HCT116 (cell line): ENCODE measurements at regions not wholly inside any gene's neighbourhood (a gene's known extent, or its start where the extent isn't known, plus 50 kb on each side); places are given as distances from the start of the nearest gene placed in this dataset.

Source experiments
- ATAC-seq: fragments of 200-7000 bp; cut with Tn5 transposase; 2 replicates; pipeline ENCODE4 v1.9.1; 2020; ENCODE audit warnings: mild to moderate bottlenecking, moderate library complexity
- BruUV-seq: library from RNA; stranded (reverse); fragments of 400-500 nt; replicated peaks from 2 replicates; lab custom pipeline; 2021; lab: Mats Ljungman, UMichigan
- CTCF ChIA-PET: fragments of 300-600 bp; sonication (Branson Sonifier 250); formaldehyde crosslinking; loops from one replicate; lab custom pipeline; 2021; ENCODE audit warnings: antibody characterized with exemption; lab: Charles Lee
- POLR2A ChIA-PET: fragments of 300-600, 350-600 bp; sonication (Branson Sonifier 250); formaldehyde crosslinking; loops from one replicate; lab custom pipeline; 2021; ENCODE audit warnings: antibody characterized with exemption; lab: Charles Lee
- RAD21 ChIA-PET, 2 experiments: fragments of 300-600 bp; sonication (Branson Sonifier 250); formaldehyde crosslinking; loops; one replicate each; lab custom pipeline; 2023; ENCODE audit warnings: low total read pairs in 2 of 2; ENCODE audit not compliant: uncharacterized antibody in 2 of 2, unreplicated experiment in 2 of 2, low non-redundant PET in 1 of 2; lab: Charles Lee
- DNase-seq: peaks from one replicate; pipeline ENCODE4 v3.0.0-alpha.2; 2010; ENCODE audit warnings: low read depth, low spot score
- H2AFZ ChIP-seq: fragments of 200-600 bp; shearing (Covaris generic), sonication (generic); 2 replicates; pipeline ENCODE4 v1.6.1; 2017; ENCODE audit warnings: low read depth, mixed run types, mixed read lengths, antibody characterized with exemption, low read length; ENCODE audit not compliant: poor library complexity, severe bottlenecking
- H3K27ac ChIP-seq: 2 replicates; pipeline ENCODE4 v1.5.1; 2012; ENCODE audit warnings: low read depth, low read length
- H3K27me3 ChIP-seq: fragments of 200-600 bp; sonication (generic); 2 replicates; pipeline ENCODE4 v1.6.1; 2016; ENCODE audit warnings: mixed run types, low read length, mixed read lengths; ENCODE audit not compliant: insufficient read depth
- H3K36me3 ChIP-seq, 2 experiments: fragments of 200-500 bp in 1 of 2; fragments of 200-600 bp in 1 of 2; sonication (Bioruptor generic) in 1 of 2; sonication (generic) in 1 of 2; 2 replicates each; pipeline versions ENCODE4 v1.5.1 to v1.6.1; 2014 to 2016; ENCODE audit warnings: low read length in 2 of 2, inconsistent platforms in 1 of 2, mixed read lengths in 1 of 2, mixed run types in 1 of 2; ENCODE audit not compliant: insufficient read depth in 2 of 2, control insufficient read depth in 1 of 2
- H3K4me1 ChIP-seq, 2 experiments: fragments of 200-600 bp in 1 of 2; sonication (generic) in 1 of 2; 2 replicates each; pipeline versions ENCODE4 v1.5.1 to v1.6.1; 2012 to 2017; ENCODE audit warnings: low read length in 2 of 2, inconsistent platforms in 1 of 2, mild to moderate bottlenecking in 1 of 2, mixed read lengths in 1 of 2, mixed run types in 1 of 2, moderate library complexity in 1 of 2; ENCODE audit not compliant: insufficient read depth in 2 of 2, control insufficient read depth in 1 of 2
- H3K4me2 ChIP-seq: fragments of 200-600 bp; sonication (generic); 2 replicates; pipeline ENCODE4 v1.6.1; 2017; ENCODE audit warnings: mixed run types, low read length, mixed read lengths
- H3K4me3 ChIP-seq, 2 experiments: fragments of 200-600 bp in 1 of 2; sonication (generic) in 1 of 2; replicated peaks in 1 of 2; 2 replicates each; pipeline ENCODE4 v1.5.1; 2011 to 2016; ENCODE audit warnings: low read length in 2 of 2, control low read depth in 1 of 2, low read depth in 1 of 2, mild to moderate bottlenecking in 1 of 2, mixed read lengths in 1 of 2, mixed run types in 1 of 2
- H3K79me2 ChIP-seq: fragments of 200-600 bp; sonication (generic); 2 replicates; pipeline ENCODE4 v1.6.1; 2017; ENCODE audit warnings: mild to moderate bottlenecking, mixed run types, low read length, moderate library complexity, mixed read lengths; ENCODE audit not compliant: insufficient read depth
- H3K9ac ChIP-seq: fragments of 200-600 bp; sonication (generic); 2 replicates; pipeline ENCODE4 v1.6.1; 2016; ENCODE audit warnings: low read length, mixed read lengths
- H3K9me2 ChIP-seq: fragments of 200-600 bp; sonication (generic), shearing (Covaris generic); 2 replicates; pipeline ENCODE4 v1.6.1; 2017; ENCODE audit warnings: mixed run types, mild to moderate bottlenecking, moderate library complexity; ENCODE audit not compliant: insufficient read depth
- H3K9me3 ChIP-seq, 2 experiments: fragments of 200-500 bp in 1 of 2; fragments of 200-600 bp in 1 of 2; sonication (Bioruptor generic) in 1 of 2; sonication (generic) in 1 of 2; 2 replicates each; pipeline ENCODE4 v1.6.1; 2014 to 2017; ENCODE audit warnings: low read length in 2 of 2, mixed read lengths in 2 of 2, inconsistent platforms in 1 of 2, low read depth in 1 of 2, mild to moderate bottlenecking in 1 of 2, mixed run types in 1 of 2, moderate library complexity in 1 of 2; ENCODE audit not compliant: control insufficient read depth in 1 of 2, insufficient read depth in 1 of 2
- H4K20me1 ChIP-seq: fragments of 200-600 bp; sonication (generic), shearing (Covaris generic); 2 replicates; pipeline ENCODE4 v1.6.1; 2017; ENCODE audit warnings: mixed run types, mild to moderate bottlenecking, moderate library complexity; ENCODE audit not compliant: insufficient read depth
- ATF3 ChIP-seq: IDR thresholded peaks from 2 replicates; pipeline ENCODE4 v1.6.1; 2012
- CBX3 ChIP-seq: IDR thresholded peaks from 2 replicates; pipeline ENCODE4 v1.6.1; 2012; ENCODE audit warnings: low read depth
- CEBPB ChIP-seq: IDR thresholded peaks from 2 replicates; pipeline ENCODE4 v1.6.1; 2012; ENCODE audit warnings: low read depth
- CTCF ChIP-seq, 3 experiments: fragments of 200-600 bp in 1 of 3; sonication (generic) in 1 of 3; IDR thresholded peaks in 2 of 3; conservative IDR thresholded peaks in 1 of 3; 2 replicates each; pipeline ENCODE4 v1.5.1; 2012 to 2017; ENCODE audit warnings: low read depth in 2 of 3, low read length in 2 of 3, antibody characterized with exemption in 1 of 3, borderline replicate concordance in 1 of 3, control low read depth in 1 of 3, mild to moderate bottlenecking in 1 of 3, mixed read lengths in 1 of 3, mixed run types in 1 of 3, moderate library complexity in 1 of 3; ENCODE audit not compliant: insufficient read depth in 1 of 3
- EGR1 ChIP-seq: IDR thresholded peaks from 2 replicates; pipeline ENCODE4 v1.6.1; 2012; ENCODE audit warnings: low read depth
- ELF1 ChIP-seq: IDR thresholded peaks from 2 replicates; pipeline ENCODE4 v1.6.1; 2012; ENCODE audit warnings: low read depth, borderline replicate concordance
- EZH2 ChIP-seq: fragments of 200-600 bp; sonication (generic); IDR thresholded peaks from 2 replicates; pipeline ENCODE4 v1.6.1; 2017; ENCODE audit warnings: antibody characterized with exemption, mixed run types
- EZH2phosphoT487 ChIP-seq: fragments of 200-600 bp; IDR thresholded peaks from 2 replicates; pipeline ENCODE4 v1.6.1; 2018; ENCODE audit warnings: antibody characterized with exemption, borderline replicate concordance
- JUND ChIP-seq: IDR thresholded peaks from 2 replicates; pipeline ENCODE4 v1.6.1; 2012
- MAX ChIP-seq: IDR thresholded peaks from 2 replicates; pipeline ENCODE4 v1.6.1; 2012
- POLR2A ChIP-seq: IDR thresholded peaks from 2 replicates; pipeline ENCODE4 v1.7.0; 2011; ENCODE audit warnings: borderline replicate concordance; ENCODE audit not compliant: insufficient read depth, insufficient read length; ENCODE audit errors: extremely low read depth
- SIN3A ChIP-seq: IDR thresholded peaks from 2 replicates; pipeline ENCODE4 v1.6.1; 2012; ENCODE audit warnings: low read depth
- SP1 ChIP-seq: IDR thresholded peaks from 2 replicates; pipeline ENCODE4 v1.6.1; 2012; ENCODE audit warnings: low read depth
- SRF ChIP-seq: IDR thresholded peaks from 2 replicates; pipeline ENCODE4 v1.6.1; 2012; ENCODE audit warnings: low read depth
- TCF7L2 ChIP-seq: IDR thresholded peaks from 2 replicates; pipeline ENCODE4 v1.7.0; 2011; ENCODE audit warnings: borderline replicate concordance, inconsistent platforms; ENCODE audit not compliant: insufficient read depth, insufficient read length; ENCODE audit errors: extremely low read depth
- YY1 ChIP-seq: IDR thresholded peaks from 2 replicates; pipeline ENCODE4 v1.6.1; 2011; ENCODE audit warnings: low read length, low read depth, moderate library complexity, mild to moderate bottlenecking; ENCODE audit not compliant: insufficient replicate concordance; ENCODE audit errors: extremely low read depth
- ZBTB33 ChIP-seq: IDR thresholded peaks from 2 replicates; pipeline ENCODE4 v1.6.1; 2011; ENCODE audit warnings: mild to moderate bottlenecking, low read length, moderate library complexity; ENCODE audit not compliant: insufficient replicate concordance; ENCODE audit errors: extremely low read depth
- ZFX ChIP-seq: fragments of 450-650 bp; IDR thresholded peaks from 2 replicates; pipeline ENCODE4 v1.6.1; 2017
- ZNF274 ChIP-seq: fragments of 200-500 bp; sonication (Bioruptor generic); IDR thresholded peaks from 2 replicates; pipeline ENCODE4 v1.6.1; 2014; ENCODE audit warnings: mild to moderate bottlenecking, low read depth, low read length, inconsistent platforms
- intact Hi-C: fragments of 100-400 bp; cut with micrococcal nuclease; formaldehyde crosslinking; loops from 2 replicates; pipeline ENCODE4 v1.10.0; 2022

GRCh38 chr4:18458465-18458864, 436.9 kb upstream of the LCORL start:
- CTCF ChIA-PET = no interaction called here
- Histone ChIP-seq H3K4me3 (no peak overlapping the region), H3K9me2 (no peaks in the 10 kb centered on the region), H3K4me1 (no peaks in the 10 kb centered on the region), H2AFZ (no peak overlapping the region), H3K9me3 (no peaks in the 10 kb centered on the region), H3K9ac (no peak overlapping the region), H3K36me3 (no peaks in the 10 kb centered on the region), H3K27me3 (no peaks in the 10 kb centered on the region), H3K27ac (no peak overlapping the region), H4K20me1 (no peaks in the 10 kb centered on the region), H3K79me2 (no peaks in the 10 kb centered on the region), H3K4me2 (no peak overlapping the region)
- DNase-seq (no peak), ATAC-seq (no peak)
- no TSS peak for BruUV-seq
- no peak for TF ChIP-seq SRF
- no peak for TF ChIP-seq YY1
- TF ChIP-seq ZNF274 = no peak
- TF ChIP-seq EZH2phosphoT487 = no peak
- no peak for TF ChIP-seq EZH2
- no peak for TF ChIP-seq CBX3
- no peak for TF ChIP-seq ZBTB33
- no peak for TF ChIP-seq ELF1
- TF ChIP-seq MAX = no peak
- no peak for TF ChIP-seq SIN3A
- no peak for TF ChIP-seq SP1
- no peak for TF ChIP-seq ATF3
- no peak for TF ChIP-seq POLR2A
- TF ChIP-seq CTCF (IDR thresholded peaks at IDR 0.05 in 2 of 3, conservative IDR thresholded peaks at IDR 0.05 in 1 of 3; ENCODE audit: borderline replicate concordance in 1 of 3, insufficient read depth in 1 of 3, low read depth in 2 of 3, low read length in 2 of 3) = no peak
- TF ChIP-seq ZFX = no peak
- no peak for TF ChIP-seq JUND
- no peak for TF ChIP-seq EGR1
- TF ChIP-seq TCF7L2 = no peak
- no peak for TF ChIP-seq CEBPB
- POLR2A ChIA-PET = no interaction called here
- RAD21 ChIA-PET = no interaction called here
- intact Hi-C loops = no loop called here
